ENCODE measurements at regions not wholly inside any gene's neighbourhood (a gene's known extent, or its start where the extent isn't known, plus 50 kb on each side); places are given as distances from the start of the nearest gene placed in this dataset.

DNA sequence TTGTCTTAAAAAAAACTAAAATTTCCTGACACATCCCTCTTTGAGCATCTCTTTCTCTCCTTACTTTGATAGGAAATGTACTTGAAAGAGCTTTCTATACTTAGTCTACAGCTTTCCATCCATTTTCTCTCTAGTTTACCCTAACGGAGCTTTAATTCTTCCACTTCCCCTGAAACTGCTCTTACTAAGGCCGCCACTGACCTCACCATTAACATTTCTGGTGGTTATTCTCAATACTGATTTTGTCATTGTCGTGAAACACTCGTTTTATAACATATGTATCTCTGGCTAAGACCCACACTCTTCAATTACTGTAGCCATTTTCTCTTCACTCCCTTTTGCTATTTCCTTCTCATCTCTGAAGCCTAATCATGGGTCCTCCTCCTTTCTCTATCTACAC, 262.0 kb upstream of the FERD3L start:
- TF ChIP-seq, protein P1, sequence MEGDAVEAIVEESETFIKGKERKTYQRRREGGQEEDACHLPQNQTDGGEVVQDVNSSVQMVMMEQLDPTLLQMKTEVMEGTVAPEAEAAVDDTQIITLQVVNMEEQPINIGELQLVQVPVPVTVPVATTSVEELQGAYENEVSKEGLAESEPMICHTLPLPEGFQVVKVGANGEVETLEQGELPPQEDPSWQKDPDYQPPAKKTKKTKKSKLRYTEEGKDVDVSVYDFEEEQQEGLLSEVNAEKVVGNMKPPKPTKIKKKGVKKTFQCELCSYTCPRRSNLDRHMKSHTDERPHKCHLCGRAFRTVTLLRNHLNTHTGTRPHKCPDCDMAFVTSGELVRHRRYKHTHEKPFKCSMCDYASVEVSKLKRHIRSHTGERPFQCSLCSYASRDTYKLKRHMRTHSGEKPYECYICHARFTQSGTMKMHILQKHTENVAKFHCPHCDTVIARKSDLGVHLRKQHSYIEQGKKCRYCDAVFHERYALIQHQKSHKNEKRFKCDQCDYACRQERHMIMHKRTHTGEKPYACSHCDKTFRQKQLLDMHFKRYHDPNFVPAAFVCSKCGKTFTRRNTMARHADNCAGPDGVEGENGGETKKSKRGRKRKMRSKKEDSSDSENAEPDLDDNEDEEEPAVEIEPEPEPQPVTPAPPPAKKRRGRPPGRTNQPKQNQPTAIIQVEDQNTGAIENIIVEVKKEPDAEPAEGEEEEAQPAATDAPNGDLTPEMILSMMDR (IDR thresholded peaks at IDR 0.05; ENCODE audit: unreplicated experiment): no peak
- Mint-ChIP-seq H3K4me3 (ENCODE audit: unreplicated experiment) (no peak overlapping the region), H3K9me3 (ENCODE audit: unreplicated experiment) (no peaks in the 10 kb centered on the region), H3K27ac (ENCODE audit: unreplicated experiment) (no peak overlapping the region), H3K27me3 (ENCODE audit: unreplicated experiment) (no peaks in the 10 kb centered on the region), H3K4me1 (ENCODE audit: unreplicated experiment) (no peaks in the 10 kb centered on the region), H3K36me3 (ENCODE audit: low read depth, unreplicated experiment) (no peaks in the 10 kb centered on the region)
- DNase-seq (ENCODE audit: low spot score): no peak

- TF ChIP-seq, protein P1 (IDR thresholded peaks at IDR 0.05; ENCODE audit: unreplicated experiment): no peak
- no peak overlapping the region for H3K4me3 Mint-ChIP-seq (ENCODE audit: unreplicated experiment)
- H3K36me3 Mint-ChIP-seq (ENCODE audit: low read depth, unreplicated experiment): no peaks in the 10 kb centered on the region
- no peaks in the 10 kb centered on the region for H3K9me3 Mint-ChIP-seq (ENCODE audit: unreplicated experiment)
- no peaks in the 10 kb centered on the region for H3K27me3 Mint-ChIP-seq (ENCODE audit: unreplicated experiment)
- H3K4me1 Mint-ChIP-seq (ENCODE audit: unreplicated experiment): no peaks in the 10 kb centered on the region
- H3K27ac Mint-ChIP-seq (ENCODE audit: unreplicated experiment): no peak overlapping the region
- DNase-seq (ENCODE audit: low spot score): no peak
Measured at GRCh38 chr7:19405541-19405940, 260.3 kb upstream of the FERD3L start.

DNA sequence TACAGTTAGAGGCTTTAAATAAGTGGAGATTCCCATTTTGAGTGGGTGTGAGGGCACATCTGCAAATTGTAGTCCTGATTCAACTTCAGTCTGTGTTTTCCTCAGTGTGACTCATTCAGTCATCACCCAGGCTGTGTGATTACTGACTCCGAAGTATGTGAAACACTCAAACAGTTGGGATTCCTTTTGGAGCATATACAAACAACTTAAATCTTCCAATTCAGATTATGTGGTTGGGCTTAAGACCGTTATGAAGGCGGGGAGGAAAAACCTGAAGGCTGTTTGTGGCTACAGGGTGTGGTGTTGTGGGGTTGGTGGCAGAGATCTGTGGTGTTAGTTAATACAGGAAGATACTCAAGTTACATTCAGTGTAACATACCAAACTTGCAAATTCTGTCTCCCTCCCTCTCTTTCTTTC, 259.7 kb upstream of the FERD3L start:
- H3K27me3 Mint-ChIP-seq (ENCODE audit: unreplicated experiment): no peaks in the 10 kb centered on the region
- no peaks in the 10 kb centered on the region for H3K36me3 Mint-ChIP-seq (ENCODE audit: low read depth, unreplicated experiment)
- TF ChIP-seq, protein P1 (IDR thresholded peaks at IDR 0.05; ENCODE audit: unreplicated experiment): no peak
- no peaks in the 10 kb centered on the region for H3K9me3 Mint-ChIP-seq (ENCODE audit: unreplicated experiment)
- no peaks in the 10 kb centered on the region for H3K4me1 Mint-ChIP-seq (ENCODE audit: unreplicated experiment)
- DNase-seq (ENCODE audit: low spot score): no peak
- H3K27ac Mint-ChIP-seq (ENCODE audit: unreplicated experiment): no peak overlapping the region
- no peak overlapping the region for H3K4me3 Mint-ChIP-seq (ENCODE audit: unreplicated experiment)

- no peak for DNase-seq (ENCODE audit: low spot score)
- Mint-ChIP-seq H3K27me3 (ENCODE audit: unreplicated experiment) (no peaks in the 10 kb centered on the region), H3K27ac (ENCODE audit: unreplicated experiment) (no peak overlapping the region), H3K4me1 (ENCODE audit: unreplicated experiment) (no peaks in the 10 kb centered on the region), H3K9me3 (ENCODE audit: unreplicated experiment) (no peaks in the 10 kb centered on the region), H3K36me3 (ENCODE audit: low read depth, unreplicated experiment) (no peaks in the 10 kb centered on the region), H3K4me3 (ENCODE audit: unreplicated experiment) (no peak overlapping the region)
- TF ChIP-seq, protein P1 (IDR thresholded peaks at IDR 0.05; ENCODE audit: unreplicated experiment): no peak
Measured at GRCh38 chr7:19403691-19404090, 258.5 kb upstream of the FERD3L start.

- Mint-ChIP-seq H3K36me3 (ENCODE audit: low read depth, unreplicated experiment) (no peaks in the 10 kb centered on the region), H3K9me3 (ENCODE audit: unreplicated experiment) (no peaks in the 10 kb centered on the region)
Measured at GRCh38 chr7:19401461-19401860, 256.2 kb upstream of the FERD3L start.

More at GRCh38 chr7:19401461-19401860, 256.2 kb upstream of the FERD3L start:
- H3K4me3 Mint-ChIP-seq (ENCODE audit: unreplicated experiment): no peak overlapping the region
- H3K27me3 Mint-ChIP-seq (ENCODE audit: unreplicated experiment): no peaks in the 10 kb centered on the region
- DNase-seq (ENCODE audit: low spot score): no peak
- no peak overlapping the region for H3K27ac Mint-ChIP-seq (ENCODE audit: unreplicated experiment)
- no peaks in the 10 kb centered on the region for H3K4me1 Mint-ChIP-seq (ENCODE audit: unreplicated experiment)
- TF ChIP-seq, protein P1 (IDR thresholded peaks at IDR 0.05; ENCODE audit: unreplicated experiment): no peak

Measured in endothelial cell (in vitro differentiated cells).